Activated CD4-positive, alpha-beta T cell treated with anti-CD3 and anti-CD28 coated beads for 4 hours (primary cell): ENCODE measurements at regions not wholly inside any gene's neighbourhood (a gene's known extent, or its start where the extent isn't known, plus 50 kb on each side); places are given as distances from the start of the nearest gene placed in this dataset.
"Not testable (repeated sequence)": the region's sequence is repeated elsewhere in the genome, so short reads cannot be mapped to it uniquely, and the experiment has no call there.

Experiments used
- DNase-seq, 2 donors: peaks; one replicate each; pipeline ENCODE4 v3.0.0-alpha.2; 2020

GRCh38 chr7:81165070-81165469, 246.2 kb upstream of the SEMA3C start:
- DNase-seq: no peak

DNA sequence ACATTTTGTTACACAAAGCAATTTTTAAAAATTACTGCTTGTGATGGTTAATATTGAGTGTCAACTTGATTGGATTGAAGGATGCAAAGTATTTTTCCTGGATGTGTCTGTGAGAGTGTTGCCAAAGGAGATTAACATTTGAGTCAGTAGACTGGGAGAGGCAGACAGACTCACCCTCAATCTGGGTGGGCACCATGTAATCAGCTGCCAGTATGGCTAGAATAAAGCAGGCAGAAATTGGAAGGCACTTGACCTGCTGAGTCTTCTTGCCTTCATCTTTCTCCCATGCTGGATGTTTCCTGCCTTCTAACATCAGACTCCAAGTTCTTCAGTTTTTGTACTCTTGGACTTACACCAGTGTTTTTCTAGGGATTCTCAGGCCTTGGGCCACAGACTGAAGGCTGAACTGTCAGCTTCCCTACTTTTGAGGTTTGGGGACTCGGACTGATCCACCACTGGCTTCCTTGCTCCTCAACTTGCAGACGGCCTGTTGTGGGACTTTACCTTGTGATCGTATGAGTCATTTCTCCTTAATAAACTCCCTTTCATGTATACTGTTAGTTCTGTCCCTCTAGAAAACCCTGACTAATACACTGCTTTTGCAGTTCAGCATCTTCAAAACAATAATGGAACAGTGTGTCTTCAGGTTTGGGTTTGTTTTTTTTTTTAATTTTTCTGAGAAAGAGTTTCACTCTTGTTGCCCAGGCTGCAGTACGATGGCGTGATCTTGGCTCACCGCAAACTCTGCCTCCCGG, 244.1 kb upstream of the SEMA3C start:
- no peak for DNase-seq

DNA sequence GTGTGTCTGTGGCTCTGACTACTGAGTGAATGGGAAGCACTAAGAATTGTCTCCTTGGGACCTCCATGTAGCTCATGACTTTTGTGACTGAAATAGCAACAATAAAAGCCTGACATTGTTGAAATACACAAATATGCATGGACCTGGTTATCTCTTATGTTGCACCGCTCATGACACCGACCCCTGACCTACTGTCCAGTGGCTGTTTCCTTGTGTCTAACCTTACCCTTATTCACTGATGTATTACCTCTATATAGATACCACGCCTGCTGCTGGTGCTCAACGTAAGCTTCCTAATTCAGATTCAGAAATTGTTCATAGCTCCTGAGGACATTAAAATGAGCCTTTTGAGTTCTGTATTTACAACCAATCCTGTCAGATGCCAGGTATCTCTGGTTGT, 243.4 kb upstream of the SEMA3C start:
- DNase-seq: no peak

DNA sequence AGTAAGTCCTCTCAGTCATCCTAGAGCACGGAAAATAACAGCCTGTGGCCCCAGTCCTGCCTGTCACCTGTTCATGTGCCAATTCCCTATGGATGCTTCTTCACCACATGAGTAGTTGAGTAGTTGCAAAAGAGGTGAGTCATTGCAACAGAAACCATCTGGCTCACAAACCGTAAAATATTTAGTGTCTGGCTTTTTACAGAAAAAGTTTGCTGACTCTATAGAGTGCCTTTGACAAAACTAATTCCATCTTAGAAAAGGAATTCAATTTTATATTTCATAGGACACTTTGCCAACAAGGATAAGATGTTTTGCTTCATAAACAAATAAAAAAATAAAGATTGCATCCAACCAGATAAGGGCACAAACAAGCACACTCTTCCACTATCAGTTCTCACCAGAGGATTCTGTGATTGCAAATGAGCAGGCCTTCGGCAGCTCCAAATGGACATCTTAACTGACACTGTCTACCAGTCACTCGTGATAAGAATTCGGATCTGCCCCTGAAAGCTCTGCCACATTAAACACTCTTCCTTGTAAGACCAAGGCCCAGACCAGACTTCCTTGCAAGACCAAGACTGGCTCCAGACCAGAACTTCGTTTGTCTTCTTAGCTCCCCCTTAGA, 242.7 kb upstream of the SEMA3C start:
- no peak for DNase-seq

- DNase-seq: no peak
These were observed 240.6 kb upstream of the SEMA3C start for GRCh38 chr7:81159402-81159801.

- DNase-seq: no peak
These were observed 239.3 kb upstream of the SEMA3C start for GRCh38 chr7:81158189-81158588.

DNA sequence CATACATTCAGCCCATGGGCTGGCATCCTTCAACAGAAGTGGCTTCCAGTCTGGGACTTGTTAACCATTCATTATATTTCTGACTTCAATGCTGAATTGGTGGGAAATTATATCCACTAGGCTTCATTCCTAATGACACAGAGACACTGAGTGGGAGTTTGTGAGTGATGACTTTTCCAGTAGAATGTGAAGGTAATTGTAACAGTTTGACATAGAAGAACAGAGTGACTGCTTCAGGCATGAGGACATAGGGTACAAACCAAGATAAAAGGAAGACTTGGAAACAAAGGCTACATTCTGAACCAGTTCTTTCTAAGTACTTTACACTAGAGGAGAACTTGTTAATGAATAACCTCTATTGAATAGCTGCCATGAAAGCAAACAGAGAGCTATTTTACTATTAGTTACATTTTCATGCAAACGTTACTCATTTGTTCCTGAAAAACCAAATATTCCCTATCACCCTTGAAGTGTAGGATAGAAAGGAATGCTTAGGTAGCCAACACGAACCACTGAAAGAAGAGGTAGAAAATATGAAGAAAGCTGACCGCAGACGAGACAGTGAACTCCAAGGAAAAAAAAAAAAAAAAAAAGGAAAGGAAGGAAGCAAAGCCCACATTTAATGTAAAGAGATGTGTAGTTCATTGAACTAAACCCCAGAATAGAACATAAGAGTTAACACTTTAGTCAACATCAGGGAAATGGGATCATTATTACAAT, 237.0 kb upstream of the SEMA3C start:
- no peak for DNase-seq

DNA sequence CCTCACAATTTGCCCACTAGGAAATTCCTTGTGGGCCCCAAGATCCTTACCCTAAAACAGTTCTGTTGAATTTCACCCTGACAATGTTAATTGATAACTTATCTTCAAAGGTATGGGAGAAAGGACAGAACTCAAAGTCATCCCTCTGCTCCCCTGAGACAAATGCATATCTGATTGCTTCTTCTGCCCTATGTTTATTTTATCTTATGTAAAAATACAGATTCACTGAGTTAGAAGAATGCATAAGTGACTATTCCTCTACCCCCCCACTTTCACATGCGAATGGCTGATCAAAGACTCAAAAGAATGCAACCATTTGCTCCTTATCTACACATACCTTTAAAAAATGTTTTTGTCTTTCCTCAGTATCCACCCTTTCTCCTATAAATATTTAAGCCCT, 235.7 kb upstream of the SEMA3C start:
- DNase-seq: no peak

DNA sequence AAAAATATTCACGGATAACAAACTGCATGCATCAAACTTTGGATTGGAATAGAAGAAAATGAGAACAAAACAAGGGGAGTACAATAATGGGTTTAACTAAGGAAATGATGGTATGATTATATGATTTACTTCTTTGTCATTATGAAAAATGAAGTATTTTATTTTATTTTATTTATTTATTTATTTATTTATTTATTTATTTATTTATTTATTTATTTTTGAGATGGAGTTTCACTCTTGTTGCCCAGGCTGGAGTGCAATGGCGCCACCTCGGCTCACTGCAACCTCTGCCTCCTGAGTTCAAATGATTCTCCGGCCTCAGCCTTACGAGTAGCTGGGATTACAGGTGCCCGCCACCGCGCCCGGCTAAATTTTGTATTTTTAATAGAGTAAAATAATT, 234.1 kb upstream of the SEMA3C start:
- not testable (repeated sequence) for DNase-seq

GRCh38 chr7:81150951-81151361, 232.1 kb upstream of the SEMA3C start:
- no peak for DNase-seq

- no peak for DNase-seq
These were observed 225.0 kb upstream of the SEMA3C start for GRCh38 chr7:81143856-81144255.

GRCh38 chr7:81141257-81142205, 222.7 kb upstream of the SEMA3C start:
- DNase-seq: not testable (repeated sequence)

DNA sequence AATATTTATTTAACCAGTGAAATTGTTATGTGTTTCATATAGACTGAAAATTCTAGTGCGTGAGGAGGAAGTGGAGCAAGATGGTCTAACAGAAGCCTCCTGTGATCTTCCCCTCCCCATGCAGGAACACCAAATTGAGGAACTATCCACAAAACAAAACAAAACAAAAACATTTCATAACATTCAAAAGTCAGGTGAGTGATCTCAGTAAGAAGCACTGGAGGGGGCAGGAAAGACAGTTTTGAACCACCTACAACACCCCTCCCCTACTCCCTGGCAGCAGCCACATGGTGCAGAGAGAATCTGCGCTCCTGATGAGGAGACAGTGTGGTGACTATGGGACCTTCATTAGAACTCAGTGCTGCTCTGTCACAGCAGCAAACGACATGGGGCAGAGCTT, 221.9 kb upstream of the SEMA3C start:
- no peak for DNase-seq

- DNase-seq: no peak
These were observed 221.4 kb upstream of the SEMA3C start for GRCh38 chr7:81140252-81140651.

DNA sequence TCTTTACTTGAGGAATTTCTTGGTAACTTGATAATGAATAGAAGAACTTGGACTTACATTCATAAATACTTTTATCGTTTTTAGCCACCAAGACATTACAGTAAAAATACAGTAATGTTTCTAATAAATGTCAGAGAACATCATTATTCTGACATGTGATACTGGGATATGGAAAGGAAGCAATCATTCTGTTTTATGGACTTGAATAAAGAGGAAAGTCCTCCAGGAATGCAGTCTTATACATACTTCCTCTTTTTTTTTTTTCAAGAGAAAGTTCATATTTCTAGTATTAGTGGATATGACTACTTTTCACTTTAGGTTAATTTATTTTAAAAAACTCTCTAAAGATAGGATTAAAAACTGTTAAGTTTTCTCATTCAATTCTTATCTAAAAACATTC, 220.0 kb upstream of the SEMA3C start:
- DNase-seq: no peak

DNA sequence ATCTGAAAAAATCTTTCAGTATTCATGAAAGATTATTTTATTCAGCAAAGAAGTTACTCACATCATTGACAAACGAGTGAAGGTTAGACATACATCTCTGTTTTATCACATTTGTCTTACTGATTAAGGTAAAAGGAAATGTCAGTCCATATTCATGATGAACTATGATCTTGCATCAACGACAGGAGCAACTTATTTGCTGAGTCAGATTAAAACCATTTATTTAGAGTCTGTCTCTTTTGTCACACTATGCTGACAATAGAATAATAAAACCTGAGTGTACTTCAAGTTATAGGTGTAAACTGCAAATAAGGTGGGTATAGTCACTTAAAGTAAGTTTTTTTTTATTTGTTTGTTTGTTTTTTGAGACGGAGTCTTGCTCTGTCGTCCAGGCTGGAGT, 216.5 kb upstream of the SEMA3C start:
- no peak for DNase-seq

DNA sequence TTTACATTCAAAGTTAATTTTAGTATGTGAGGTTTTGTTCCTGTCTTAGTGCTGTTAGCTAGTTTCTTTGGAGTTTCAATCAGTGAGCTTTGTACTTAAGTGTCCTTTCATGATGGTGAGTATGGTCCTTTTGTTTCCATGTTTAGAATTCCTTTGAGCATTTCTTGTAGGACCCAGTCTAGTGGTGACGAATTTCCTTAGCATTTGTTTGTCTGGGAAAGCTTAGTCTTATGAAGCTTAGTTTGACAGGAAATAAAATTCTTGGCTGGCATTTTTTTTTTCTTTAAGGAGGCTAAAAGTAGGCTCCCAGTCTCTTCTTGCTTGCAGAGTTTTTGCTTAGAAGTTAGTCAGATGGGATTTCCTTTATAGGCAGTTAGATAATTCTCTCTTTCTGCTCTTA, 209.2 kb upstream of the SEMA3C start:
- DNase-seq: no peak

DNA sequence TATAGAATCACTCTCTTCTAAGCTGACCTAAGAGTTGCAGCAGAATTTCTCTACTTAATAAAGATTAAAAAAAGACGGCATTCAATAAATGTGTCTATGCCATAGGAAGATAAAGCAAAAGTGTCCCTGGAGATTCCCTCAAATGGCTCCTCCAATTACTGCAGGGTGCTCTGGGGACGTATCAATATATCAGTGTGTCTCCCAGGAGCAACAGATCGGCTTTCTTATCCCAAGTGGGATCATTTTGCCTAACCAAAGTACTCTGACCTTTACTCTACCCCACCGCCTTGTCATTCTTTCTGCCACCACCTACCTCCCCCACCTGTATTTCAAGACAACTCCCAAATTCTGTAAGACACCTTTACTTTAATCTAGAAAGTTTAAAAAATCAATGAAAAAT, 202.0 kb upstream of the SEMA3C start:
- no peak for DNase-seq

GRCh38 chr7:81120111-81120510, 201.3 kb upstream of the SEMA3C start:
- no peak for DNase-seq

GRCh38 chr7:81114633-81115032, 195.8 kb upstream of the SEMA3C start:
- DNase-seq: no peak

DNA sequence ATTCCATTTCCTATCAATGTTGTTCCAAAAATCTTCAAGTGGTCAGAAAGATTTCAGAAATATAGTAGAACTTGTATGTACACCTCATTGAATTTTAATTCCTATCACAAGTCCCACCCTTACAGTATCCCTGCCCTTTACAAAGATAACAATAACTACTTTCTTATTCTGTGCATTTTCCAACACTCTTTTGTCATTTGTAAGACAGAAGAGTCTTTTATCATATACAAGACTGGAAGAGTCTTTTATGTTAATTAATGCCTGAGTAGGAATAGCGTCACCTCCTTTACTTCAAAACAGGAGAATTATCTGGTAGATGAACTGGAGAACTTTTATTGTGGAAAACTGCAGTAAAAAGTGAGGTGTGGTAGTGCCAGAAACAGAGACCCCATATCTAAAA, 193.9 kb upstream of the SEMA3C start:
- no peak for DNase-seq

DNA sequence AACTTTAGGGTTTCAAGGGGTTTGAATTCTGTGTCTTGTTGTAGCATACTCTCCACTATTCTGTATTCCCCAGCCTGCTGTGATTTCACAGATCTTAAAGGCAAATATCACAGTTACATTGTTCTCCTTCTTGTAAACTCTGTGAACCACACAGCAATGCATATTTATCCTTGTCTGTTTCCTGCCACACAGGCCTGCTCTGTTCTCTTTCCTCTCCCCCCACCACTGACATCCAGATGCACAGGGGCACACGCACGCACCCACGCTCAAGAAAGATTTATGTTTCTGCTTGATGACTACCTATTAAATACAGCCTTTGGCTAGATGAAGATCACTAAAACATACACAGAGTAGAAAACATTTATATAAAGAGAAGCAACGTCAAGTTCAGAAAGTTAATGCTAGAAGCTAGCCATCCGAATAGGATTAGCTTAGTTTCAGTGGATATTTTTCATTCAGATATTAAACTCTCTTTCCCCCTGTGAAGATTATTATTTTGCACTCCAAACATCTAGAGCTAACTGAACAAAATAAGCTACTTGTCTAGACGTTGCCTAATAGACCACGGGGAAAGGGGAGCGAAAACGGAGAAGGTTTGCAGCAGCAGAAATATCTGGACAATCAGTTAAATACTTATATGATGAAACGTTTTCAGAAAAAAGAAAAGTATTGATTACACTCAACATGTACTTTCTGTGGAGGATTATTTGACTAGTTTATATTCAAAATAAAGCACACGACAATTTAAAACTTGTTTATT, 193.1 kb upstream of the SEMA3C start:
- DNase-seq: no peak
